ENCODE measurements at regions not wholly inside any gene's neighbourhood (a gene's known extent, or its start where the extent isn't known, plus 50 kb on each side); places are given as distances from the start of the nearest gene placed in this dataset.

DNA sequence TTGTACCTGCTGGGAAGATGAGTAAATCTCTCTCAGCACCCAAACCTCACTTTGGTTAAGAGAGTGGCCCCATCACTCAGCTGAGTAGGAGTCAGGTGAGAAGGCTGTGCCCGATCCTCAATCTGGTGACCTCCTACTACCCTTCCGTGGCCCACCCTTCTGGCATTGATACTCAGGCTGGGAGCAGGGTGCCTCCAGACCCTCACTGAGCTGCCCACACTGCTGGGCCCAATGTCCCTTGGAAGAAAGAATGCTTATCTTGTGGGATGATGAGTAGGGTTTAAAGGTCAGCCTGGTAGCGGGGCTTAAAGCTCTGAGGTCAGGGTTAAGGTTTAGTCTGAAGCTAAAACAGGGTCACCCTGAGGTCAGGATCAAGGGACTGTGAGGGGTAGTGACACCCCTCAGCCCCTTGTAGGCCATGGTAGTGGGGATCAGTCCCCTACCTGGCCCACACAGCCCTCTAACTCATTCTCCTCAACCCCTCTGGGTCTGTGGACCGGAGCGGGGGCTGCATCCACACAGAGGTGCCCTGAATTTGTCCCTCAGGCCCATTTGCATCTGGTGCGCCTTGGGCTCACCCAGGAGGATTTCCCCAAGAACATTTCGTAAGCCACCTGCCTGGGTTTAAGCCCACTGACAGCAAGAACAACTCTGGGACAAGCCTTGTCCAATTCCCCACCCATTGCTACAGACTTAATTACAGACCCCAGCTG, 123.8 kb downstream of the CYP26B1 start:
- no peak for TF ChIP-seq CTCF (IDR thresholded peaks at IDR 0.05; ENCODE audit: poor library complexity)
- no peak for TF ChIP-seq EZH2 (IDR thresholded peaks at IDR 0.05; ENCODE audit: borderline replicate concordance)

All from hepatocyte (in vitro differentiated cells).